Endothelial cell of umbilical vein (primary cell): ENCODE measurements at regions not wholly inside any gene's neighbourhood (a gene's known extent, or its start where the extent isn't known, plus 50 kb on each side); places are given as distances from the start of the nearest gene placed in this dataset.
A peak's percentile ranks its signal among the peaks of the same experiment; 100 is the strongest.

Experiments
- BruUV-seq: library from RNA; stranded (reverse); fragments of 400-500 nt; replicated peaks from 2 replicates; lab custom pipeline; 2021; lab: Mats Ljungman, UMichigan
- CTCF ChIA-PET: fragments of 300-600, 350-600 bp; sonication (Branson Sonifier 250); formaldehyde crosslinking; loops from one replicate; lab custom pipeline; 2021; ENCODE audit warnings: antibody characterized with exemption, inconsistent platforms; lab: Charles Lee
- POLR2A ChIA-PET: fragments of 300-600, 350-600 bp; sonication (Branson Sonifier 250); formaldehyde crosslinking; loops from one replicate; lab custom pipeline; 2021; ENCODE audit warnings: antibody characterized with exemption, inconsistent platforms; lab: Charles Lee
- DNase-seq: peaks from one replicate; pipeline ENCODE4 v3.0.0-alpha.2; 2011; ENCODE audit warnings: low read depth, low spot score
- FAIRE-seq: peaks from 2 replicates; lab custom pipeline; 2011; peaks lifted over from hg19 to GRCh38; lab: Jason Lieb, UNC
- H2AFZ ChIP-seq: 2 replicates; pipeline ENCODE4 v1.6.0; 2012; ENCODE audit warnings: low read depth, low read length, control low read depth, inconsistent platforms
- H3K27ac ChIP-seq: 2 replicates; pipeline ENCODE4 v1.5.1; 2011; ENCODE audit warnings: low read depth, mild to moderate bottlenecking, control low read depth, low read length, moderate library complexity; ENCODE audit not compliant: insufficient read depth
- H3K27me3 ChIP-seq, 2 experiments: 2 replicates each; pipeline versions ENCODE4 v1.6.0 to v1.6.1; 2011; ENCODE audit warnings: low read length in 2 of 2, mixed read lengths in 1 of 2; ENCODE audit not compliant: control insufficient read depth in 2 of 2, insufficient read depth in 2 of 2
- H3K36me3 ChIP-seq, 2 experiments: 2 replicates in 1 of 2; 3 replicates in 1 of 2; pipeline ENCODE4 v1.5.1; 2011; ENCODE audit warnings: low read length in 2 of 2, mild to moderate bottlenecking in 1 of 2, moderate library complexity in 1 of 2; ENCODE audit not compliant: control insufficient read depth in 2 of 2, insufficient read depth in 2 of 2; ENCODE audit errors: extremely low read depth in 1 of 2
- H3K4me1 ChIP-seq: 3 replicates; pipeline ENCODE4 v1.5.1; 2011; ENCODE audit warnings: mild to moderate bottlenecking, low read length; ENCODE audit not compliant: control insufficient read depth, insufficient read depth; ENCODE audit errors: extremely low read depth
- H3K4me2 ChIP-seq: 2 replicates; pipeline ENCODE4 v1.6.1; 2011; ENCODE audit warnings: low read length, control low read depth, mixed read lengths; ENCODE audit not compliant: insufficient read depth
- H3K4me3 ChIP-seq, 3 experiments: fragments of 200-600 bp in 1 of 3; sonication (generic), shearing (Covaris generic) in 1 of 3; replicated peaks in 1 of 3; 2 replicates each; pipeline ENCODE4 v1.5.1; 2011 to 2016; ENCODE audit warnings: control low read depth in 3 of 3, low read length in 3 of 3, mild to moderate bottlenecking in 2 of 3, inconsistent platforms in 1 of 3, low read depth in 1 of 3, moderate library complexity in 1 of 3; ENCODE audit not compliant: insufficient read depth in 1 of 3
- H3K79me2 ChIP-seq: 2 replicates; pipeline ENCODE4 v1.6.0; 2012; ENCODE audit warnings: low read length, inconsistent platforms; ENCODE audit not compliant: control insufficient read depth, insufficient read depth
- H3K9ac ChIP-seq: replicated peaks from 2 replicates; pipeline ENCODE3; 2011; ENCODE audit warnings: low read length, control low read depth; ENCODE audit not compliant: insufficient read depth; ENCODE audit errors: extremely low read depth
- H3K9me1 ChIP-seq: replicated peaks from 3 replicates; pipeline ENCODE4 v1.6.0; 2011; ENCODE audit warnings: mild to moderate bottlenecking, low read length; ENCODE audit not compliant: control insufficient read depth, insufficient read depth; ENCODE audit errors: extremely low read depth
- H3K9me3 ChIP-seq: replicated peaks from 2 replicates; pipeline ENCODE4 v1.5.1; 2012; ENCODE audit warnings: low read length, inconsistent platforms; ENCODE audit not compliant: control insufficient read depth, insufficient read depth
- H4K20me1 ChIP-seq: replicated peaks from 2 replicates; pipeline ENCODE3; 2011; ENCODE audit warnings: mild to moderate bottlenecking, low read length; ENCODE audit not compliant: control insufficient read depth, insufficient read depth; ENCODE audit errors: extremely low read depth
- CTCF ChIP-seq, 2 donors: IDR thresholded peaks; 1 replicate in 1 of 2; 2 replicates in 1 of 2; pipeline ENCODE4 v1.5.1; 2011; ENCODE audit warnings: low read length in 2 of 2, mild to moderate bottlenecking in 2 of 2, moderate library complexity in 2 of 2, control low read depth in 1 of 2, inconsistent platforms in 1 of 2, low read depth in 1 of 2; ENCODE audit not compliant: insufficient read depth in 1 of 2; ENCODE audit errors: extremely low read depth in 1 of 2
- EZH2 ChIP-seq: IDR thresholded peaks from 2 replicates; pipeline ENCODE4 v1.6.1; 2012; ENCODE audit warnings: borderline replicate concordance, low read depth, mild to moderate bottlenecking, moderate library complexity, low read length, inconsistent platforms; ENCODE audit not compliant: severe bottlenecking
- FOS ChIP-seq: IDR thresholded peaks from 2 replicates; pipeline ENCODE4 v1.6.1; 2011; ENCODE audit warnings: mild to moderate bottlenecking, low read length, moderate library complexity, borderline replicate concordance; ENCODE audit not compliant: insufficient read depth
- GATA2 ChIP-seq: IDR thresholded peaks from 2 replicates; pipeline ENCODE4 v1.7.0; 2011; ENCODE audit warnings: low read depth, mild to moderate bottlenecking, moderate library complexity, mixed read lengths, low read length; ENCODE audit not compliant: insufficient read length, insufficient read depth
- JUN ChIP-seq: IDR thresholded peaks from 2 replicates; pipeline ENCODE4 v1.6.1; 2011; ENCODE audit warnings: borderline replicate concordance, low read depth; ENCODE audit not compliant: insufficient read length, insufficient read depth
- MAX ChIP-seq: IDR thresholded peaks from 2 replicates; pipeline ENCODE4 v1.6.1; 2011; ENCODE audit not compliant: insufficient read depth, insufficient read length
- MYC ChIP-seq: IDR thresholded peaks from one replicate; pipeline ENCODE4 v1.6.1; 2011; ENCODE audit warnings: mild to moderate bottlenecking, low read depth, low read length
- POLR2A ChIP-seq: IDR thresholded peaks from 2 replicates; pipeline ENCODE4 v1.6.1; 2012; ENCODE audit warnings: low read depth, mild to moderate bottlenecking, control low read depth, low read length
- POLR2AphosphoS5 ChIP-seq: IDR thresholded peaks from 2 replicates; pipeline ENCODE4 v1.6.1; 2012; ENCODE audit warnings: low read depth, mild to moderate bottlenecking, control low read depth, low read length, moderate library complexity; ENCODE audit not compliant: insufficient read depth
- dilution Hi-C: fragments of 300-500 bp; cut with MboI; formaldehyde crosslinking; loops from one replicate; pipeline ENCODE4 v1.15.0; 2019; ENCODE audit warnings: low sequenced_read_pairs; ENCODE audit not compliant: extremely low pct_ligation_motif_present
- intact Hi-C: fragments of 100-400 bp; cut with micrococcal nuclease; formaldehyde crosslinking; loops from one replicate; pipeline ENCODE4 v1.10.0; 2022

- H3K36me3 ChIP-seq, result no peaks in the 10 kb centered on the region
- no peaks in the 10 kb centered on the region for H4K20me1 ChIP-seq
- H3K4me1 ChIP-seq, result peaks cover 11% of the 10 kb centered on the region
- H3K4me2 ChIP-seq, result peak overlapping the region; percentile 25
- intact Hi-C loops (loop anchor here (1.0 kb wide), 1 partner anchor 10 kb away; no protein-coding TSS in a partner anchor), dilution Hi-C loops (no loop called here)
- FAIRE-seq, result peak; percentile 97
- H2AFZ ChIP-seq, result peak overlapping the region; percentile 23
- BruUV-seq, result no TSS peak
- ChIA-PET POLR2A (no interaction called here), CTCF (interaction anchor here (1.0 kb wide), 1 partner anchor 16 kb away, joined by 3 read pairs; no protein-coding TSS in a partner anchor)
- H3K4me3 ChIP-seq, result no peak overlapping the region
- no peaks in the 10 kb centered on the region for H3K27me3 ChIP-seq
- H3K79me2 ChIP-seq, result no peaks in the 10 kb centered on the region
- TF ChIP-seq MAX, result no peak
- no peak for TF ChIP-seq EZH2
- no peak for TF ChIP-seq MYC
- peak; percentile 40 for TF ChIP-seq JUN
- no peak for TF ChIP-seq GATA2
- TF ChIP-seq POLR2AphosphoS5, result peak; percentile 32
- TF ChIP-seq POLR2A, result no peak
- peak; percentile 93 for TF ChIP-seq FOS
- no peaks in the 10 kb centered on the region for H3K9me3 ChIP-seq
- peak overlapping the region; percentile 45 for H3K27ac ChIP-seq
- H3K9me1 ChIP-seq, result no peaks in the 10 kb centered on the region
- H3K9ac ChIP-seq, result no peak overlapping the region
- DNase-seq, result peak; percentile 78
Measured at GRCh38 chr10:29160150-29160617, 128.7 kb upstream of the LYZL1 start.

GRCh38 chr10:29163746-29164145 lies 125.1 kb upstream of the LYZL1 start:
- H3K27ac ChIP-seq, result peak overlapping the region; percentile 5
- BruUV-seq, result no TSS peak
- no peaks in the 10 kb centered on the region for H3K9me1 ChIP-seq
- H3K36me3 ChIP-seq, result no peaks in the 10 kb centered on the region
- peaks cover 11% of the 10 kb centered on the region for H3K4me1 ChIP-seq
- intact Hi-C loops (no loop called here), dilution Hi-C loops (no loop called here)
- ChIA-PET POLR2A (no interaction called here), CTCF (interaction anchor here (0.7 kb wide), 1 partner anchor 14 kb away, joined by 3 read pairs; no protein-coding TSS in a partner anchor)
- no peak overlapping the region for H2AFZ ChIP-seq
- no peaks in the 10 kb centered on the region for H3K9me3 ChIP-seq
- FAIRE-seq (no peak), DNase-seq (peak; percentile 70)
- no peak overlapping the region for H3K9ac ChIP-seq
- no peaks in the 10 kb centered on the region for H3K79me2 ChIP-seq
- H3K4me3 ChIP-seq, result no peak overlapping the region
- H3K4me2 ChIP-seq, result no peak overlapping the region
- H3K27me3 ChIP-seq, result no peaks in the 10 kb centered on the region
- H4K20me1 ChIP-seq, result no peaks in the 10 kb centered on the region
- no peak for TF ChIP-seq EZH2
- no peak for TF ChIP-seq GATA2
- TF ChIP-seq CTCF (IDR thresholded peaks at IDR 0.05; ENCODE audit: extremely low read depth in 1 of 2, insufficient read depth in 1 of 2, low read depth in 1 of 2, low read length in 2 of 2), result no peak
- no peak for TF ChIP-seq POLR2A
- TF ChIP-seq FOS, result no peak
- no peak for TF ChIP-seq POLR2AphosphoS5
- no peak for TF ChIP-seq MAX
- no peak for TF ChIP-seq JUN
- TF ChIP-seq MYC, result no peak
